ENCODE measurements at regions not wholly inside any gene's neighbourhood (a gene's known extent, or its start where the extent isn't known, plus 50 kb on each side); places are given as distances from the start of the nearest gene placed in this dataset.

DNA sequence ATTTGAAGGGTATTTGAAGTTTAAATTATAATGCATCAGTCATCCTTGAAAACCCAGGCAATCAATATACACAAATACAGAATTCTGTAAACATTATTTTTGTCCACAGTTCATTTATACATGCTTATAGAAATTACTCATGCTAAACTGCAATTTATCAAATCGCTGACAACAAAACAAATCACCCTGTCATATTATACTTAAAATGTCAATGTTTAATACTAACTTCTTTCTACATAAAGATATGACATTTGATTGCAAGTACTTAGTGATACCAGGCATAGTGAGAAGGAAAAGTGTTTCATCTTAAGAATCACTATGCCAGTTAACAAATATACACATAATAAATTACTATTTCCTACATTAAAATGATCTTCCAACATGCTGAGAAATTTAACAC is 232.0 kb downstream of the PCDH20 start:
- DNase-seq (ENCODE audit: low spot score) = no peak

DNA sequence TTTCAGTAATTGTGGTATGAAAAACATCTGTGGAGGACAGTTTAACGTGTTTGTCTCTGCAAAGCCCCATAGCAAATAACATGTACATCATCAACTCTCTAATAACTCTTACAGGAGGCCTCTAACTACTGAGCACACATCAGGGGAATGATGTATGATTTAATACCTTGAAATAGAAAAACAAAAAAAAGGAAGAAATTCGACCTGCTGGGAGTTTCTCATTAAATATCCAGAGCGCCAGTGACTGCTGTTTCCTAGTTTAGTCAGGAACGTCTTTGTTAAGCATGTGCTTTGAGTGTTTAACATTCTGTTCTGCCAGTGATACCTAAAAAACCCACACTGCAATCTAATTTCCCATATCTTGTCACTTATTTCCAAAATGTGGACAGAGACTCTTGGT is 235.4 kb downstream of the PCDH20 start:
- DNase-seq (ENCODE audit: low spot score) = no peak
- TF ChIP-seq CTCF (IDR thresholded peaks at IDR 0.05; ENCODE audit: extremely low read depth, missing control alignments) = no peak

More for the DNA sequence above, 232.0 kb downstream of the PCDH20 start:
- TF ChIP-seq CTCF (IDR thresholded peaks at IDR 0.05; ENCODE audit: extremely low read depth, missing control alignments) = no peak

GRCh38 chr13:61179741-61180140 is 235.9 kb downstream of the PCDH20 start:
- TF ChIP-seq CTCF (IDR thresholded peaks at IDR 0.05; ENCODE audit: extremely low read depth, missing control alignments) = no peak
- DNase-seq (ENCODE audit: low spot score) = no peak

DNA sequence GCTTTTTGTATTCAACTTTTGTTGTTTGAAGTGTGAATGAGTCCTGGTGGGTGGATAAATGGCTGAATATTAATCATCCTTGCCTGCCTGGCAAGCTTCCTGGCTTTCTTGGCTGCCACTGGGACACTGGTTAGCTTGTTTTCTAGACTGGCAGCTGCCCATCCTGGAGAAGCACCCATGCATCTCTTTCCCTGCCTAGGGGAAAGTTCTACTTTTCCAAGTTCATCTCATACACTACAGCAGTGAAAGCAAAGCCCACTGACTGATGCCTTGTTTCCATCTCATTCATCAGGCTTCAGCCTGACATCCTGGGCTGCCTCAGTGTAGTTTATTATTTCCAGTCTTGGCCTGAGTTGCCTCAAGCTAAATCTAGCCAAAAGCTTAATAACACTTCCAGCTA is 244.8 kb downstream of the PCDH20 start:
- DNase-seq (ENCODE audit: low spot score) = no peak
- no peak for TF ChIP-seq CTCF (IDR thresholded peaks at IDR 0.05; ENCODE audit: extremely low read depth, missing control alignments)

DNA sequence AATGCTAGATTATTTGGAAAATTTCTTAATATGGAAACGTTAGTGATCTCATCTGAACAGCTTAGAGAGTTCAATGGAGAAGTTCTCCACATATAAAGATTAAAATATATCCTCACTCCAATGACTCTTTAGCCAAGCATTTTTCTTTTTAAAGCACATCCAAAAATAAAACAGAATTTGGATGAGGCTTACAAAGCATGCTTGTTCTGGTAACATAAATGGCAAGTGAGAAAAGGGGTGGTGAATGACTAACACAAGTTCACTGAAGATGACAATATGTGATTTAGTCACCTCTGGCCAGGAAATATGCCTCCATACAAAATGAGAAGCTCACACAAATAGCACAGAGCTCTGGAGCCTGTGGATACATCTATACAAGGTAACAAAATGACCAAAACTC is 253.0 kb downstream of the PCDH20 start:
- DNase-seq (ENCODE audit: low spot score) = no peak
- no peak for TF ChIP-seq CTCF (IDR thresholded peaks at IDR 0.05; ENCODE audit: extremely low read depth, missing control alignments)

DNA sequence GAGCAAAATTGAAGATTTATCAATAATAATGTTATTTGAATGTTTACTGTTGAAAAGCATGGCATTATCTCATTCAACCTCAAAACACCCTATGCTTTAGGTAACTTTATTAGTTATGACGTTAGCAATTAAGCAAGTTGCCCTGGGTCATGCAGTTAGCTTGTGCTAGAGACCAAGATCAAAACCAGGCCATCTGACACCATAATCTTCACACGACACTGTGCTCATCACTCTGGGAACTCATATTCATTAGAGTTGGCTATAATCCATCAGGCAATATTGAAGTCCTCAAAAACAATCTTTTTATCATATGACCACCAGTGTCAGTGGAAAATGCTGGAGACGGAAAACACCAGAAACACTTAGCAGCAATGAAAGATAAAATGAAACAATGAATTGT is 253.5 kb downstream of the PCDH20 start:
- no peak for TF ChIP-seq CTCF (IDR thresholded peaks at IDR 0.05; ENCODE audit: extremely low read depth, missing control alignments)
- DNase-seq (ENCODE audit: low spot score) = no peak

- DNase-seq (ENCODE audit: low spot score) = no peak
- TF ChIP-seq CTCF (IDR thresholded peaks at IDR 0.05; ENCODE audit: extremely low read depth, missing control alignments) = no peak
Measured at GRCh38 chr13:61156753-61157152, 258.9 kb downstream of the PCDH20 start.
